Left lung (tissue), 4 donors: ENCODE measurements at regions not wholly inside any gene's neighbourhood (a gene's known extent, or its start where the extent isn't known, plus 50 kb on each side); places are given as distances from the start of the nearest gene placed in this dataset.

Source experiments
- ATAC-seq: fragments of 200-7000 bp; cut with Tn5 transposase; one replicate; pipeline ENCODE4 v1.9.1; 2020; ENCODE audit warnings: moderate library complexity
- DNase-seq, 4 donors: peaks; one replicate each; pipeline ENCODE4 v3.0.0-alpha.2; 2013 to 2020
- H3K27ac ChIP-seq, 2 donors: fragments of 200-600 bp; sonication (generic) in 1 of 2; one replicate each; pipeline versions ENCODE4 v1.5.0 to v1.8.0; 2020 to 2021
- H3K27me3 ChIP-seq, 2 donors: fragments of 200-600 bp; sonication (generic) in 1 of 2; one replicate each; pipeline versions ENCODE4 v1.5.0 to v1.8.0; 2020 to 2021
- H3K36me3 ChIP-seq, 2 donors: fragments of 200-600 bp; sonication (generic) in 1 of 2; one replicate each; pipeline versions ENCODE4 v1.5.0 to v1.8.0; 2020 to 2021
- H3K4me1 ChIP-seq, 2 donors: fragments of 200-600 bp; one replicate each; pipeline ENCODE4 v1.8.0; 2021
- H3K4me3 ChIP-seq, 2 donors: fragments of 200-600 bp; sonication (generic) in 1 of 2; one replicate each; pipeline versions ENCODE4 v1.5.0 to v1.8.0; 2020 to 2021; ENCODE audit warnings: mild to moderate bottlenecking in 1 of 2
- H3K9me3 ChIP-seq, 2 donors: fragments of 200-600 bp; sonication (generic) in 1 of 2; one replicate each; pipeline versions ENCODE4 v1.5.0 to v1.8.0; 2020 to 2021
- intact Hi-C, 2 donors: fragments of 100-400 bp; cut with DNase I; formaldehyde crosslinking; loops; one replicate each; pipeline versions ENCODE4 v1.11.2 to v1.14.2; 2022
- TF ChIP-seq, protein P1 (sequence below), 2 donors: fragments of 200-600 bp; sonication (generic) in 1 of 2; IDR thresholded peaks; one replicate each; pipeline versions ENCODE4 v1.5.0 to v1.8.0; 2021; ENCODE audit warnings: antibody characterized with exemption in 2 of 2
- donor health status: DM: no; HTN: yes; CAD: no.
- donor health status: DM: no; HTN: no; CAD: no.

DNA sequence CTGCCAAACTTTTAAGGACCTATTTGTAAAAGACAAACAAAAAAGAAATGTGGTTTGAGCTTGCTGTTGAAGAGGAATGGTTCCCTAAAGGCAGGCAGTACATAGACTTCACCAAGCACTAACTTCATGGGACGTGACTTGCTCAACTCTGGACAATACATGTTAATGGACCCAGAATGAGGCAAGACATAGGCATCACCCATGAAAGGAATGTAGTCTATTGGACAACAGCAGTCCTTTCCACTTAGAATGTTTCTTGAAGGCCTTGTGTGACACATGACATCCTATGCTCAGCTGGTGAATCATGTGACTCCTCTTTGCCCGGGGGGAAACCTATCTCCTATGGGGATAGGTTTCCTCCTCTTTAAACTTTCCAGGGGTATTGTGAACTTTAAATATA lies 246.4 kb upstream of the BLID start:
- Histone ChIP-seq H3K9me3 (no peaks in the 10 kb centered on the region), H3K27ac (no peak overlapping the region), H3K36me3 (no peaks in the 10 kb centered on the region), H3K4me1 (peaks cover 0 to 3% of the 10 kb centered on the region in 2 donors), H3K4me3 (no peak overlapping the region), H3K27me3 (no peaks in the 10 kb centered on the region)
- intact Hi-C loops = no loop called here
- TF ChIP-seq, protein P1, sequence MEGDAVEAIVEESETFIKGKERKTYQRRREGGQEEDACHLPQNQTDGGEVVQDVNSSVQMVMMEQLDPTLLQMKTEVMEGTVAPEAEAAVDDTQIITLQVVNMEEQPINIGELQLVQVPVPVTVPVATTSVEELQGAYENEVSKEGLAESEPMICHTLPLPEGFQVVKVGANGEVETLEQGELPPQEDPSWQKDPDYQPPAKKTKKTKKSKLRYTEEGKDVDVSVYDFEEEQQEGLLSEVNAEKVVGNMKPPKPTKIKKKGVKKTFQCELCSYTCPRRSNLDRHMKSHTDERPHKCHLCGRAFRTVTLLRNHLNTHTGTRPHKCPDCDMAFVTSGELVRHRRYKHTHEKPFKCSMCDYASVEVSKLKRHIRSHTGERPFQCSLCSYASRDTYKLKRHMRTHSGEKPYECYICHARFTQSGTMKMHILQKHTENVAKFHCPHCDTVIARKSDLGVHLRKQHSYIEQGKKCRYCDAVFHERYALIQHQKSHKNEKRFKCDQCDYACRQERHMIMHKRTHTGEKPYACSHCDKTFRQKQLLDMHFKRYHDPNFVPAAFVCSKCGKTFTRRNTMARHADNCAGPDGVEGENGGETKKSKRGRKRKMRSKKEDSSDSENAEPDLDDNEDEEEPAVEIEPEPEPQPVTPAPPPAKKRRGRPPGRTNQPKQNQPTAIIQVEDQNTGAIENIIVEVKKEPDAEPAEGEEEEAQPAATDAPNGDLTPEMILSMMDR (IDR thresholded peaks at IDR 0.05) = no peak
- ATAC-seq (no peak), DNase-seq (no peak)

DNA sequence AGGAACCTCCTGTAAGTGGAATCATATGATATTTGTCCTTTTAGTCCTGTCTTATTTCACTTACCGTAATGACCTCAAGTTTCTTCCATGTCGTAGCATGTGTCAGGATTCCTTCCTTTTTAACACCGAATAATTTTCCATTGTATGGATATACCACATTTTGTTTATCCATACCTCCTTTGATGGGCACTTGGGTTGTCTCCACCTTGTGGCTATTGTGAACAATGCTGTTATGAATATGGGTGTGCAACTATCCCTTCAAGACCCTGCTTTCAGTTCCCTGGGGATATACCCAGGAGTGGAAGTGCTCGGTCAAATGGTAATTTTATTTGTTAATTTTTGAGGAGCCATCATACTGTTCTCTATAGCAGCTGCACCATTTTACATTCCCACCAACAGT lies 244.9 kb upstream of the BLID start:
- no peaks in the 10 kb centered on the region for H3K9me3 ChIP-seq
- H3K27ac ChIP-seq = no peak overlapping the region
- no peaks in the 10 kb centered on the region for H3K4me1 ChIP-seq
- TF ChIP-seq, protein P1 (IDR thresholded peaks at IDR 0.05) = no peak
- no peak overlapping the region for H3K4me3 ChIP-seq
- DNase-seq = no peak
- intact Hi-C loops = no loop called here
- ATAC-seq = no peak
- H3K27me3 ChIP-seq = no peaks in the 10 kb centered on the region
- H3K36me3 ChIP-seq = no peaks in the 10 kb centered on the region

DNA sequence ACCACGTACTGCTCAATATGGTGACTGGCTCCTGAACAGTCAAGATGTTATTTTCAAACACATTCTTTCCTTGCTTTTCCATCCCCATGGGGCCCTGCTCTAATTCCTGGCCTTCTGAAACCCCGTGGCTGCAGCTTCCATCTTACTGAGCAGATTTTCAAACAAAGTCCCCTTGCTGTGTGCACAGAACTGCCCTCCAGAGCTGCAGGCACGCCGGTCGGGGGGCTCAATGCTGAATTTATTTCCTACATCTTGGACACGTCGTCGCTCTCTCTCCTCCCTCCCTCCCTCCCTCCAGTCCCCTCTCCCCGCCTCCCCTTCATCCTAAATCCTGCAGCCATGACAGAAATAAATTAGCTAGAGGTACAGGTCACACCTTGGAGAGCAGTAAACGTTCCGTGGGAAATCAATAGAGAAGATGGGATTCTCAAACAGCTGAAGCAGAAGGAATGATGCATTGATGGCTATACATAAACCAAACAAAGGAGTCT lies 243.1 kb upstream of the BLID start:
- Histone ChIP-seq H3K27ac (no peak overlapping the region), H3K36me3 (no peaks in the 10 kb centered on the region), H3K4me3 (no peak overlapping the region), H3K9me3 (no peaks in the 10 kb centered on the region), H3K27me3 (no peaks in the 10 kb centered on the region), H3K4me1 (no peaks in the 10 kb centered on the region)
- intact Hi-C loops = no loop called here
- DNase-seq = no peak
- ATAC-seq = no peak
- TF ChIP-seq, protein P1 (IDR thresholded peaks at IDR 0.05) = no peak

DNA sequence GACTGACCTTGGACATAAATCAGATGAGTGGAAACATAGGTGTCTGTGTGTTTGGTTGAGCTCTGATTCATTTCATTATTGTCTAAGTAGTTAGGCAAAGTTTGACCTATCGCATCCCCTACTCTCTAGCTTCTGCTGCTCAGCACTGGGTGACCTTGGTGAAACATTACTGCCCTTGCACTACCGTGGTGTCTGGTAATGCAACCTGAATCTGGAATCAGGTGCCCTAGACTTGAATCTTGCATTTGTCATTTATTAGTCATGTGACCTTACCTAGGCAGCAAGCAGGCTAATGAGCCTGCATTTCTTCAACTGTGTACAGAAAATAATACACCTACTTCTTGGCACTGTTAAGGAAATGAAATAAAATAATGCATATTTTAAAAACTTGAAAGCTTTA lies 242.3 kb upstream of the BLID start:
- Histone ChIP-seq H3K36me3 (no peaks in the 10 kb centered on the region), H3K4me3 (no peak overlapping the region), H3K4me1 (no peaks in the 10 kb centered on the region), H3K9me3 (no peaks in the 10 kb centered on the region), H3K27me3 (no peaks in the 10 kb centered on the region), H3K27ac (no peak overlapping the region)
- TF ChIP-seq, protein P1 (IDR thresholded peaks at IDR 0.05) = no peak
- intact Hi-C loops = no loop called here
- no peak for DNase-seq
- ATAC-seq = no peak

DNA sequence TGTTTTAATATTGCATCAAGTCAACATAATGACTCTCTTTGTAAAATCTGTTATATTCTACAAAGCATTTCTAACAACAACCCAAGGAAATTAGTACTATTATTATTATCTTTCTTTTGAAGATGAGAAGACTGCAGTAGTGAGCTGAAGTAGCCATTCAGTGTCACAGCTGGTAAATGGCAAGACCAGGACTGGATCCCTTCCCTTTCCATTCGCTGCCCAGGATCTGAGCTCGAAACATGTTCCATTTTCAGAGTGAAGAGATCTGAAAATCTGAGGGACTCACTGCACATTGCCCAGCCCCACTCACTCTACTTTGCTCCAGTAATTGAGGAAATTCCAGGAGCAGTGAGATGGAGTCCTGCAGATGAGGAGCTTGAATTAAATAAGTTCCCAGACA lies 240.0 kb upstream of the BLID start:
- Histone ChIP-seq H3K4me1 (no peaks in the 10 kb centered on the region), H3K27ac (no peak overlapping the region), H3K9me3 (no peaks in the 10 kb centered on the region), H3K27me3 (no peaks in the 10 kb centered on the region), H3K4me3 (no peak overlapping the region), H3K36me3 (no peaks in the 10 kb centered on the region)
- ATAC-seq (no peak), DNase-seq (no peak)
- intact Hi-C loops = no loop called here
- TF ChIP-seq, protein P1 (IDR thresholded peaks at IDR 0.05) = no peak
